Liver (tissue), 8 donors: ENCODE measurements at regions not wholly inside any gene's neighbourhood (a gene's known extent, or its start where the extent isn't known, plus 50 kb on each side); places are given as distances from the start of the nearest gene placed in this dataset.

Experiments
- DNase-seq: peaks from one replicate; pipeline ENCODE4 v3.0.0-alpha.2; 2017; ENCODE audit warnings: low spot score
- H3K27ac ChIP-seq, 2 donors: one replicate each; pipeline ENCODE4 v1.7.0; 2013; ENCODE audit warnings: inconsistent platforms in 2 of 2, low read length in 2 of 2, control low read depth in 1 of 2, low read depth in 1 of 2, mild to moderate bottlenecking in 1 of 2
- H3K27me3 ChIP-seq, 4 donors: one replicate each; pipeline versions ENCODE4 v1.6.1 to v1.7.0; 2013; ENCODE audit warnings: low read length in 3 of 4, inconsistent platforms in 1 of 4, mild to moderate bottlenecking in 1 of 4, moderate library complexity in 1 of 4; ENCODE audit not compliant: control insufficient read depth in 4 of 4, insufficient read depth in 4 of 4
- H3K36me3 ChIP-seq, 4 donors: one replicate each; pipeline versions ENCODE4 v1.6.1 to v1.7.0; 2013; ENCODE audit warnings: low read length in 3 of 4, mild to moderate bottlenecking in 3 of 4, low read depth in 1 of 4, moderate library complexity in 1 of 4; ENCODE audit not compliant: control insufficient read depth in 4 of 4, insufficient read depth in 3 of 4
- H3K4me1 ChIP-seq, 4 donors: one replicate each; pipeline versions ENCODE4 v1.6.1 to v1.7.0; 2013; ENCODE audit warnings: low read length in 3 of 4, mild to moderate bottlenecking in 3 of 4, moderate library complexity in 1 of 4; ENCODE audit not compliant: control insufficient read depth in 4 of 4, insufficient read depth in 4 of 4
- H3K4me3 ChIP-seq, 3 donors: one replicate each; pipeline versions ENCODE4 v1.6.1 to v1.7.0; 2013; ENCODE audit warnings: low read length in 3 of 3, control low read depth in 1 of 3, low read depth in 1 of 3, mild to moderate bottlenecking in 1 of 3
- H3K9ac ChIP-seq, 2 donors: one replicate each; pipeline ENCODE4 v1.7.0; 2013; ENCODE audit warnings: low read length in 2 of 2, mild to moderate bottlenecking in 2 of 2, moderate library complexity in 2 of 2, control low read depth in 1 of 2, low read depth in 1 of 2
- H3K9me3 ChIP-seq, 4 donors: one replicate each; pipeline versions ENCODE4 v1.6.1 to v1.7.0; 2013; ENCODE audit warnings: low read length in 3 of 4; ENCODE audit not compliant: control insufficient read depth in 4 of 4
- ATF3 ChIP-seq: IDR thresholded peaks from 2 replicates; pipeline ENCODE4 v1.6.1; 2016; ENCODE audit warnings: antibody characterized with exemption
- CTCF ChIP-seq: fragments of 150-350 bp; IDR thresholded peaks from 2 replicates; pipeline ENCODE4 v1.5.1; 2017; ENCODE audit warnings: improper control_type of control experiment, low read depth, low read length; ENCODE audit not compliant: missing input control
- EGR1 ChIP-seq, 2 donors: IDR thresholded peaks; 2 replicates each; pipeline ENCODE4 v1.6.1; 2016 to 2018; ENCODE audit warnings: antibody characterized with exemption in 2 of 2, low read depth in 2 of 2
- FOXA1 ChIP-seq: IDR thresholded peaks from 2 replicates; pipeline ENCODE4 v1.6.1; 2016; ENCODE audit warnings: antibody characterized with exemption
- FOXA2 ChIP-seq: IDR thresholded peaks from 2 replicates; pipeline ENCODE4 v1.6.1; 2016; ENCODE audit warnings: antibody characterized with exemption
- GABPA ChIP-seq, 2 donors: IDR thresholded peaks in 1 of 2; conservative IDR thresholded peaks in 1 of 2; 2 replicates each; pipeline ENCODE4 v1.6.1; 2016; ENCODE audit warnings: antibody characterized with exemption in 2 of 2, mild to moderate bottlenecking in 1 of 2, moderate library complexity in 1 of 2
- HNF4A ChIP-seq, 2 donors: conservative IDR thresholded peaks; 2 replicates each; pipeline ENCODE4 v1.6.1; 2016; ENCODE audit warnings: antibody characterized with exemption in 2 of 2, mild to moderate bottlenecking in 2 of 2
- HNF4G ChIP-seq: IDR thresholded peaks from 2 replicates; pipeline ENCODE4 v1.6.1; 2016; ENCODE audit warnings: antibody characterized with exemption
- RAD21 ChIP-seq, 2 donors: IDR thresholded peaks; 2 replicates each; pipeline ENCODE4 v1.6.1; 2016; ENCODE audit warnings: antibody characterized with exemption in 2 of 2, mild to moderate bottlenecking in 2 of 2
- RXRA ChIP-seq, 2 donors: IDR thresholded peaks; 2 replicates each; pipeline ENCODE4 v1.6.1; 2017 to 2018; ENCODE audit warnings: antibody characterized with exemption in 2 of 2, mild to moderate bottlenecking in 1 of 2
- SP1 ChIP-seq: IDR thresholded peaks from 2 replicates; pipeline ENCODE4 v1.6.1; 2018; ENCODE audit warnings: antibody characterized with exemption, mild to moderate bottlenecking
- YY1 ChIP-seq: IDR thresholded peaks from 2 replicates; pipeline ENCODE4 v1.6.1; 2016; ENCODE audit warnings: antibody characterized with exemption, mild to moderate bottlenecking
- WGBS: extraction: QIAGEN DNeasy Blood & Tissue Kit; methylation state at CpG from one replicate; pipeline ENCODE4 v1.1.7; 2013; 5-methylcytosine and 5-hydroxymethylcytosine counted together
- TF ChIP-seq, protein P1 (sequence below): IDR thresholded peaks from 2 replicates; pipeline ENCODE4 v1.6.1; 2016; ENCODE audit warnings: antibody characterized with exemption
- TF ChIP-seq, protein P2 (sequence below): IDR thresholded peaks from 2 replicates; pipeline ENCODE4 v1.6.1; 2016; ENCODE audit warnings: antibody characterized with exemption, mild to moderate bottlenecking
- TF ChIP-seq, protein P3 (sequence below): IDR thresholded peaks from 2 replicates; pipeline ENCODE4 v1.6.1; 2016; ENCODE audit warnings: antibody characterized with exemption
- donor health status: healthy.
- donor health status: healthy.
- donor health status: healthy.
- donor health status: healthy.
- donor health status: healthy.

GRCh38 chr10:111338805-111339204 lies 262.0 kb downstream of the ADRA2A start:
- Histone ChIP-seq H3K9me3 (peaks cover 0 to 4% (median 2%) of the 10 kb centered on the region in 4 donors), H3K36me3 (no peaks in the 10 kb centered on the region), H3K4me1 (no peaks in the 10 kb centered on the region), H3K27ac (no peak overlapping the region), H3K27me3 (peaks cover 0 to 2% (median 0%) of the 10 kb centered on the region in 4 donors), H3K4me3 (no peak overlapping the region), H3K9ac (no peak overlapping the region)
- WGBS, result 93% methylated on average over 5 of the region's 5 CpGs
- TF ChIP-seq FOXA1, result no peak
- TF ChIP-seq, protein P1, sequence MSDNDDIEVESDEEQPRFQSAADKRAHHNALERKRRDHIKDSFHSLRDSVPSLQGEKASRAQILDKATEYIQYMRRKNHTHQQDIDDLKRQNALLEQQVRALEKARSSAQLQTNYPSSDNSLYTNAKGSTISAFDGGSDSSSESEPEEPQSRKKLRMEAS, result no peak
- TF ChIP-seq FOXA2, result no peak
- no peak for TF ChIP-seq RAD21 (IDR thresholded peaks at IDR 0.05)
- TF ChIP-seq, protein P2, sequence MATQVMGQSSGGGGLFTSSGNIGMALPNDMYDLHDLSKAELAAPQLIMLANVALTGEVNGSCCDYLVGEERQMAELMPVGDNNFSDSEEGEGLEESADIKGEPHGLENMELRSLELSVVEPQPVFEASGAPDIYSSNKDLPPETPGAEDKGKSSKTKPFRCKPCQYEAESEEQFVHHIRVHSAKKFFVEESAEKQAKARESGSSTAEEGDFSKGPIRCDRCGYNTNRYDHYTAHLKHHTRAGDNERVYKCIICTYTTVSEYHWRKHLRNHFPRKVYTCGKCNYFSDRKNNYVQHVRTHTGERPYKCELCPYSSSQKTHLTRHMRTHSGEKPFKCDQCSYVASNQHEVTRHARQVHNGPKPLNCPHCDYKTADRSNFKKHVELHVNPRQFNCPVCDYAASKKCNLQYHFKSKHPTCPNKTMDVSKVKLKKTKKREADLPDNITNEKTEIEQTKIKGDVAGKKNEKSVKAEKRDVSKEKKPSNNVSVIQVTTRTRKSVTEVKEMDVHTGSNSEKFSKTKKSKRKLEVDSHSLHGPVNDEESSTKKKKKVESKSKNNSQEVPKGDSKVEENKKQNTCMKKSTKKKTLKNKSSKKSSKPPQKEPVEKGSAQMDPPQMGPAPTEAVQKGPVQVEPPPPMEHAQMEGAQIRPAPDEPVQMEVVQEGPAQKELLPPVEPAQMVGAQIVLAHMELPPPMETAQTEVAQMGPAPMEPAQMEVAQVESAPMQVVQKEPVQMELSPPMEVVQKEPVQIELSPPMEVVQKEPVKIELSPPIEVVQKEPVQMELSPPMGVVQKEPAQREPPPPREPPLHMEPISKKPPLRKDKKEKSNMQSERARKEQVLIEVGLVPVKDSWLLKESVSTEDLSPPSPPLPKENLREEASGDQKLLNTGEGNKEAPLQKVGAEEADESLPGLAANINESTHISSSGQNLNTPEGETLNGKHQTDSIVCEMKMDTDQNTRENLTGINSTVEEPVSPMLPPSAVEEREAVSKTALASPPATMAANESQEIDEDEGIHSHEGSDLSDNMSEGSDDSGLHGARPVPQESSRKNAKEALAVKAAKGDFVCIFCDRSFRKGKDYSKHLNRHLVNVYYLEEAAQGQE, result no peak
- TF ChIP-seq SP1, result no peak
- TF ChIP-seq HNF4A (conservative IDR thresholded peaks at IDR 0.05), result no peak
- TF ChIP-seq GABPA (IDR thresholded peaks at IDR 0.05 in 1 of 2, conservative IDR thresholded peaks at IDR 0.05 in 1 of 2), result no peak
- no peak for TF ChIP-seq HNF4G
- TF ChIP-seq ATF3, result no peak
- TF ChIP-seq CTCF, result no peak
- TF ChIP-seq, protein P3, sequence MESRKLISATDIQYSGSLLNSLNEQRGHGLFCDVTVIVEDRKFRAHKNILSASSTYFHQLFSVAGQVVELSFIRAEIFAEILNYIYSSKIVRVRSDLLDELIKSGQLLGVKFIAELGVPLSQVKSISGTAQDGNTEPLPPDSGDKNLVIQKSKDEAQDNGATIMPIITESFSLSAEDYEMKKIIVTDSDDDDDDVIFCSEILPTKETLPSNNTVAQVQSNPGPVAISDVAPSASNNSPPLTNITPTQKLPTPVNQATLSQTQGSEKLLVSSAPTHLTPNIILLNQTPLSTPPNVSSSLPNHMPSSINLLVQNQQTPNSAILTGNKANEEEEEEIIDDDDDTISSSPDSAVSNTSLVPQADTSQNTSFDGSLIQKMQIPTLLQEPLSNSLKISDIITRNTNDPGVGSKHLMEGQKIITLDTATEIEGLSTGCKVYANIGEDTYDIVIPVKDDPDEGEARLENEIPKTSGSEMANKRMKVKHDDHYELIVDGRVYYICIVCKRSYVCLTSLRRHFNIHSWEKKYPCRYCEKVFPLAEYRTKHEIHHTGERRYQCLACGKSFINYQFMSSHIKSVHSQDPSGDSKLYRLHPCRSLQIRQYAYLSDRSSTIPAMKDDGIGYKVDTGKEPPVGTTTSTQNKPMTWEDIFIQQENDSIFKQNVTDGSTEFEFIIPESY, result no peak
- no peak for TF ChIP-seq RXRA (IDR thresholded peaks at IDR 0.05)
- DNase-seq, result no peak

GRCh38 chr10:111344804-111345203 lies 268.0 kb downstream of the ADRA2A start:
- Histone ChIP-seq H3K36me3 (no peaks in the 10 kb centered on the region), H3K4me3 (no peak overlapping the region), H3K4me1 (no peaks in the 10 kb centered on the region), H3K9ac (no peak overlapping the region), H3K27me3 (peaks cover 0 to under 1% (median 0%) of the 10 kb centered on the region in 4 donors), H3K9me3 (peaks cover 0 to 4% (median 2%) of the 10 kb centered on the region in 4 donors), H3K27ac (no peak overlapping the region)
- no peak for DNase-seq
- WGBS, result 51% methylated on average over 3 of the region's 3 CpGs
- TF ChIP-seq HNF4G (no peak), HNF4A (conservative IDR thresholded peaks at IDR 0.05) (no peak), GABPA (IDR thresholded peaks at IDR 0.05 in 1 of 2, conservative IDR thresholded peaks at IDR 0.05 in 1 of 2) (no peak), YY1 (no peak), EGR1 (IDR thresholded peaks at IDR 0.05; ENCODE audit: low read depth in 2 of 2) (no peak), RAD21 (IDR thresholded peaks at IDR 0.05) (no peak), FOXA2 (no peak), CTCF (no peak), FOXA1 (no peak), ATF3 (no peak), RXRA (IDR thresholded peaks at IDR 0.05) (no peak)
- TF ChIP-seq, protein P3, result no peak
- TF ChIP-seq, protein P1, result no peak
